H1 (cell line): ENCODE measurements at regions not wholly inside any gene's neighbourhood (a gene's known extent, or its start where the extent isn't known, plus 50 kb on each side); places are given as distances from the start of the nearest gene placed in this dataset.

Source experiments
- CTCF ChIA-PET: fragments of 300-600 bp; sonication (Branson Sonifier 250); formaldehyde crosslinking; loops from one replicate; lab custom pipeline; 2021; ENCODE audit not compliant: partially characterized antibody; lab: Charles Lee
- POLR2A ChIA-PET: fragments of 300-600 bp; sonication (Branson Sonifier 250); formaldehyde crosslinking; loops from one replicate; lab custom pipeline; 2021; ENCODE audit warnings: inconsistent platforms; ENCODE audit not compliant: partially characterized antibody; lab: Charles Lee
- DNase-seq, 2 experiments: peaks; one replicate each; pipeline versions ENCODE4 v3.0.0 to v3.0.0-alpha.2; 2010 to 2022; ENCODE audit warnings: low spot score in 2 of 2, low read depth in 1 of 2, mixed read lengths in 1 of 2
- FAIRE-seq: peaks from 2 replicates; lab custom pipeline; 2011; peaks lifted over from hg19 to GRCh38; lab: Jason Lieb, UNC
- H2AFZ ChIP-seq: 2 replicates; pipeline ENCODE4 v1.8.1; 2012; ENCODE audit warnings: low read length, inconsistent platforms
- H2AK5ac ChIP-seq: 2 replicates; pipeline ENCODE4 v1.6.1; 2013; ENCODE audit warnings: low read depth, low read length
- H2BK120ac ChIP-seq: replicated peaks from 2 replicates; pipeline ENCODE3; 2013; ENCODE audit warnings: low read depth, low read length, inconsistent platforms
- H2BK12ac ChIP-seq: 2 replicates; pipeline ENCODE4 v1.6.1; 2013; ENCODE audit warnings: low read depth, low read length
- H2BK15ac ChIP-seq: 2 replicates; pipeline ENCODE4 v1.6.1; 2013; ENCODE audit warnings: low read length
- H2BK20ac ChIP-seq: 2 replicates; pipeline ENCODE4 v1.6.1; 2013; ENCODE audit warnings: low read length
- H2BK5ac ChIP-seq: 2 replicates; pipeline ENCODE4 v1.6.1; 2013; ENCODE audit warnings: low read depth, low read length
- H3K14ac ChIP-seq: 2 replicates; pipeline ENCODE4 v1.6.1; 2013; ENCODE audit warnings: inconsistent platforms; ENCODE audit not compliant: insufficient read length
- H3K18ac ChIP-seq: 2 replicates; pipeline ENCODE4 v1.6.1; 2013; ENCODE audit warnings: low read length; ENCODE audit errors: extremely low read depth
- H3K23ac ChIP-seq: 2 replicates; pipeline ENCODE4 v1.6.1; 2013; ENCODE audit warnings: inconsistent platforms; ENCODE audit not compliant: insufficient read length
- H3K23me2 ChIP-seq: 2 replicates; pipeline ENCODE4 v1.6.1; 2013; ENCODE audit warnings: low read depth, low read length
- H3K27ac ChIP-seq: 2 replicates; pipeline ENCODE4 v1.6.1; 2011; ENCODE audit warnings: low read depth, low read length, inconsistent platforms
- H3K27me3 ChIP-seq, 4 experiments: replicated peaks in 1 of 4; 1 replicate in 1 of 4; 2 replicates in 3 of 4; pipeline versions ENCODE4 v1.6.1 to v1.8.1; 2011 to 2013; ENCODE audit warnings: low read length in 3 of 4, mild to moderate bottlenecking in 3 of 4, inconsistent platforms in 2 of 4, mixed read lengths in 2 of 4, moderate library complexity in 1 of 4; ENCODE audit not compliant: control insufficient read depth in 3 of 4, insufficient read depth in 3 of 4; ENCODE audit errors: extremely low read depth in 1 of 4
- H3K36me3 ChIP-seq, 4 experiments: 2 replicates each; pipeline versions ENCODE4 v1.6.1 to v1.8.1; 2011 to 2013; ENCODE audit warnings: mild to moderate bottlenecking in 4 of 4, low read length in 3 of 4, moderate library complexity in 2 of 4, control low read depth in 1 of 4, inconsistent platforms in 1 of 4; ENCODE audit not compliant: insufficient read depth in 4 of 4, control insufficient read depth in 2 of 4
- H3K4ac ChIP-seq: replicated peaks from 2 replicates; pipeline ENCODE3; 2013; ENCODE audit warnings: low read length, low read depth, mixed read lengths, inconsistent platforms; ENCODE audit not compliant: insufficient read length
- H3K4me1 ChIP-seq, 4 experiments: replicated peaks in 1 of 4; 1 replicate in 1 of 4; 2 replicates in 3 of 4; pipeline versions ENCODE4 v1.6.1 to v1.8.1; 2011 to 2013; ENCODE audit warnings: low read length in 3 of 4, inconsistent platforms in 2 of 4, mixed read lengths in 1 of 4; ENCODE audit not compliant: insufficient read depth in 4 of 4, control insufficient read depth in 3 of 4
- H3K4me2 ChIP-seq, 2 experiments: 2 replicates each; pipeline versions ENCODE4 v1.6.1 to v1.8.1; 2011 to 2013; ENCODE audit warnings: low read depth in 2 of 2, low read length in 2 of 2, control low read depth in 1 of 2, inconsistent platforms in 1 of 2, mild to moderate bottlenecking in 1 of 2; ENCODE audit not compliant: insufficient read depth in 1 of 2
- H3K4me3 ChIP-seq, 4 experiments: fragments of 200-600, 300-600 bp in 1 of 4; sonication (generic), shearing (Covaris generic), sonication (Bioruptor Twin) in 1 of 4; 2 replicates each; pipeline versions ENCODE4 v1.5.1 to v1.8.1; 2011 to 2016; ENCODE audit warnings: low read length in 4 of 4, low read depth in 3 of 4, control low read depth in 2 of 4, inconsistent platforms in 2 of 4, mild to moderate bottlenecking in 2 of 4, mixed read lengths in 1 of 4, moderate library complexity in 1 of 4; ENCODE audit not compliant: insufficient read depth in 2 of 4; ENCODE audit errors: extremely low read depth in 1 of 4
- H3K56ac ChIP-seq: replicated peaks from 2 replicates; pipeline ENCODE3; 2013; ENCODE audit warnings: low read depth, mild to moderate bottlenecking, mixed read lengths, low read length, inconsistent platforms; ENCODE audit not compliant: insufficient read length
- H3K79me1 ChIP-seq: 2 replicates; pipeline ENCODE4 v1.6.1; 2013; ENCODE audit warnings: low read depth, low read length, control low read depth
- H3K79me2 ChIP-seq, 2 experiments: 2 replicates each; pipeline versions ENCODE4 v1.6.1 to v1.8.1; 2012 to 2013; ENCODE audit warnings: low read length in 2 of 2, mild to moderate bottlenecking in 2 of 2, inconsistent platforms in 1 of 2; ENCODE audit not compliant: insufficient read depth in 2 of 2, control insufficient read depth in 1 of 2
- H3K9ac ChIP-seq, 4 experiments: replicated peaks in 1 of 4; 1 replicate in 1 of 4; 2 replicates in 3 of 4; pipeline versions ENCODE4 v1.6.1 to v1.8.1; 2011 to 2013; ENCODE audit warnings: low read depth in 3 of 4, low read length in 3 of 4, control low read depth in 2 of 4, mild to moderate bottlenecking in 2 of 4, moderate library complexity in 2 of 4, inconsistent platforms in 1 of 4; ENCODE audit errors: extremely low read depth in 1 of 4
- H3K9me3 ChIP-seq, 2 experiments: 2 replicates each; pipeline versions ENCODE4 v1.6.1 to v1.8.1; 2012 to 2013; ENCODE audit warnings: mild to moderate bottlenecking in 2 of 2, moderate library complexity in 2 of 2, control low read depth in 1 of 2, inconsistent platforms in 1 of 2, low read depth in 1 of 2, low read length in 1 of 2, mixed read lengths in 1 of 2; ENCODE audit not compliant: insufficient read depth in 2 of 2
- H4K20me1 ChIP-seq, 2 experiments: replicated peaks in 1 of 2; 2 replicates each; pipeline versions ENCODE3 to v1.8.1; 2011 to 2013; ENCODE audit warnings: inconsistent platforms in 2 of 2, low read length in 2 of 2, mild to moderate bottlenecking in 1 of 2; ENCODE audit not compliant: insufficient read depth in 2 of 2, control insufficient read depth in 1 of 2
- H4K5ac ChIP-seq: 2 replicates; pipeline ENCODE4 v1.6.1; 2013; ENCODE audit warnings: low read length, low read depth, mixed read lengths, inconsistent platforms; ENCODE audit not compliant: insufficient read length
- H4K8ac ChIP-seq: 2 replicates; pipeline ENCODE4 v1.8.0; 2013; ENCODE audit warnings: mild to moderate bottlenecking, moderate library complexity, low read length, inconsistent platforms; ENCODE audit not compliant: insufficient read depth; ENCODE audit errors: extremely low read depth
- H4K91ac ChIP-seq: replicated peaks from 2 replicates; pipeline ENCODE3; 2013; ENCODE audit warnings: low read length, mixed read lengths, inconsistent platforms; ENCODE audit not compliant: insufficient read length
- ATF2 ChIP-seq: IDR thresholded peaks from 2 replicates; pipeline ENCODE4 v1.6.1; 2012; ENCODE audit warnings: low read length, inconsistent platforms
- BACH1 ChIP-seq: IDR thresholded peaks from 2 replicates; pipeline ENCODE4 v1.6.1; 2012; ENCODE audit warnings: low read length, improper control_type of control experiment
- GTF2F1 ChIP-seq: IDR thresholded peaks from 2 replicates; pipeline ENCODE4 v1.6.1; 2012; ENCODE audit warnings: low read depth, low read length, improper control_type of control experiment, borderline replicate concordance
- JUN ChIP-seq: IDR thresholded peaks from 2 replicates; pipeline ENCODE4 v1.6.1; 2011; ENCODE audit warnings: low read depth, mild to moderate bottlenecking, improper control_type of control experiment, low read length
- NANOG ChIP-seq: IDR thresholded peaks from 2 replicates; pipeline ENCODE4 v1.6.1; 2011; ENCODE audit warnings: low read length, low read depth, mild to moderate bottlenecking, inconsistent platforms; ENCODE audit not compliant: insufficient read depth, poor library complexity, severe bottlenecking
- PHF8 ChIP-seq: fragments of 200-600 bp; sonication (generic); conservative IDR thresholded peaks from 2 replicates; pipeline ENCODE4 v1.7.1; 2012; ENCODE audit warnings: low read depth, mild to moderate bottlenecking, inconsistent platforms, low read length, moderate library complexity
- POU5F1 ChIP-seq: IDR thresholded peaks from 2 replicates; pipeline ENCODE4 v1.6.1; 2011; ENCODE audit warnings: low read depth, mild to moderate bottlenecking, low read length, moderate library complexity
- SP1 ChIP-seq: IDR thresholded peaks from 2 replicates; pipeline ENCODE4 v1.6.1; 2011; ENCODE audit warnings: low read depth, low read length
- TCF12 ChIP-seq: IDR thresholded peaks from 2 replicates; pipeline ENCODE4 v1.6.1; 2011; ENCODE audit warnings: low read depth, mild to moderate bottlenecking, low read length
- WGBS, 2 experiments: shearing (Covaris generic) in 1 of 2; methylation state at CpG; one replicate each; pipeline versions ENCODE4 v1.1.6 to v1.1.7; 2013 to 2015; ENCODE audit warnings: low lambda C conversion rate in 2 of 2, mixed read lengths in 2 of 2, inconsistent platforms in 1 of 2, low coverage in 1 of 2, missing lambda C conversion rate in 1 of 2; ENCODE audit not compliant: insufficient replicate concordance in 2 of 2, insufficient coverage in 1 of 2, insufficient read length in 1 of 2; ENCODE audit errors: extremely low coverage in 1 of 2, missing lambda C conversion rate in 1 of 2; 5-methylcytosine and 5-hydroxymethylcytosine counted together
- TF ChIP-seq, protein P1 (sequence below): IDR thresholded peaks from 2 replicates; pipeline ENCODE4 v1.6.1; 2011; ENCODE audit warnings: low read length, improper control_type of control experiment

DNA sequence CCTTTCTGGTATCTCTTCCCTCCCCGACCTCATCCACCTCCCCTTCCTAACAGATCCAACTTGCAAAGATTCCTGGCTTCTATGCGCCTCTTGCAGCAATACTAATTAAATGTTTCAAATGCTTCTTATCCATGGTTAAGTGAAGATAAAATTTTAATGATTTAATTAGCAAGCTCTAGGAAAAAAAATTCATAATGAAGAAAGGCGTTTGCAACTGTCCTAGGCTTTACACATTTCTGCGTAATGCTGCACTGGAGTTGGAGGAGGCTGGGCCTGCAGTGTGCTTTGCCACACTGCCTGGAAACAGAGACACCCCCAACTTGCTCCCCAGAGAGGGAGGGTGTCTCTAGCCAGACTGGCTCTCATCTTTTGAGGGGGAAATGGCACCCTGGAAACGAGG, 123.9 kb upstream of the CARD11 start:
- POLR2A ChIA-PET, result no interaction called here
- Histone ChIP-seq H2BK5ac (no peak overlapping the region), H3K4me2 (no peak overlapping the region), H3K4me1 (peaks cover 0 to 5% (median 0%) of the 10 kb centered on the region in 4 experiments; a peak in 2 of 7 replicates), H3K9me3 (peaks cover 5% of the 10 kb centered on the region in 2 experiments; a peak in 2 of 4 replicates), H3K27ac (no peak overlapping the region), H2BK12ac (no peak overlapping the region), H2AFZ (peak overlapping the region; percentile 57; the same call in 1 of the 2 replicates), H3K23me2 (no peaks in the 10 kb centered on the region), H3K56ac (no peak overlapping the region), H4K20me1 (no peaks in the 10 kb centered on the region), H3K4me3 (no peak overlapping the region), H3K18ac (no peak overlapping the region), H4K8ac (no peak overlapping the region), H4K91ac (no peak overlapping the region), H3K14ac (no peak overlapping the region), H2BK15ac (no peak overlapping the region), H3K79me2 (no peaks in the 10 kb centered on the region), H3K79me1 (no peaks in the 10 kb centered on the region), H3K27me3 (no peaks in the 10 kb centered on the region), H2AK5ac (no peak overlapping the region), H3K36me3 (no peaks in the 10 kb centered on the region), H3K23ac (no peak overlapping the region), H2BK120ac (no peak overlapping the region), H2BK20ac (no peak overlapping the region), H3K9ac (no peak overlapping the region), H3K4ac (no peak overlapping the region), H4K5ac (no peak overlapping the region)
- FAIRE-seq (no peak), DNase-seq (no peak)
- CTCF ChIA-PET, result interaction anchor here (1.0 to 1.9 kb wide), 3 partner anchors 12 to 78 kb away, joined by 3 to 6 read pairs (median 4); no protein-coding TSS in a partner anchor
- WGBS, 2 experiments, result 86% methylated on average over 5 of the region's 5 CpGs; no CpG with 5 or more reads in 1 of the 2 experiments
- TF ChIP-seq TCF12, result no peak
- TF ChIP-seq BACH1, result no peak
- TF ChIP-seq, protein P1, sequence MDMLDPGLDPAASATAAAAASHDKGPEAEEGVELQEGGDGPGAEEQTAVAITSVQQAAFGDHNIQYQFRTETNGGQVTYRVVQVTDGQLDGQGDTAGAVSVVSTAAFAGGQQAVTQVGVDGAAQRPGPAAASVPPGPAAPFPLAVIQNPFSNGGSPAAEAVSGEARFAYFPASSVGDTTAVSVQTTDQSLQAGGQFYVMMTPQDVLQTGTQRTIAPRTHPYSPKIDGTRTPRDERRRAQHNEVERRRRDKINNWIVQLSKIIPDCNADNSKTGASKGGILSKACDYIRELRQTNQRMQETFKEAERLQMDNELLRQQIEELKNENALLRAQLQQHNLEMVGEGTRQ, result no peak
- TF ChIP-seq GTF2F1, result no peak
- TF ChIP-seq ATF2, result no peak
- TF ChIP-seq POU5F1, result no peak
- no peak for TF ChIP-seq JUN
- no peak for TF ChIP-seq SP1
- TF ChIP-seq PHF8, result no peak
- no peak for TF ChIP-seq NANOG
